ENCODE measurements at regions not wholly inside any gene's neighbourhood (a gene's known extent, or its start where the extent isn't known, plus 50 kb on each side); places are given as distances from the start of the nearest gene placed in this dataset.
"Not testable (repeated sequence)": the region's sequence is repeated elsewhere in the genome, so short reads cannot be mapped to it uniquely, and the experiment has no call there.

- H3K4me3 ChIP-seq: no peak overlapping the region
- DNase-seq (ENCODE audit: low spot score in 2 of 2): no peak
Observed at GRCh38 chr14:100427166-100427565, 104.0 kb downstream of the SLC25A47 start.

GRCh38 chr14:100428727-100429126 lies 105.6 kb downstream of the SLC25A47 start:
- H3K27ac ChIP-seq: no peak overlapping the region
- H3K4me1 ChIP-seq: no peaks in the 10 kb centered on the region
- no peak for DNase-seq (ENCODE audit: low spot score in 2 of 2)
- H3K27me3 ChIP-seq: no peaks in the 10 kb centered on the region
- TF ChIP-seq CTCF (IDR thresholded peaks at IDR 0.05): no peak
- H3K36me3 ChIP-seq: no peaks in the 10 kb centered on the region
- intact Hi-C loops (cut with DNase I): no loop called here
- no peaks in the 10 kb centered on the region for H3K9me3 ChIP-seq
- H3K4me3 ChIP-seq: no peak overlapping the region

More at GRCh38 chr14:100427166-100427565, 104.0 kb downstream of the SLC25A47 start:
- no peaks in the 10 kb centered on the region for H3K9me3 ChIP-seq
- no peak for TF ChIP-seq CTCF (IDR thresholded peaks at IDR 0.05)
- no peaks in the 10 kb centered on the region for H3K36me3 ChIP-seq
- no peaks in the 10 kb centered on the region for H3K27me3 ChIP-seq
- intact Hi-C loops (cut with DNase I): no loop called here
- H3K27ac ChIP-seq: no peak overlapping the region
- no peaks in the 10 kb centered on the region for H3K4me1 ChIP-seq

- intact Hi-C loops (cut with DNase I): no loop called here
- Histone ChIP-seq H3K27ac (no peak overlapping the region), H3K27me3 (no peaks in the 10 kb centered on the region), H3K4me1 (no peaks in the 10 kb centered on the region), H3K36me3 (no peaks in the 10 kb centered on the region), H3K9me3 (no peaks in the 10 kb centered on the region), H3K4me3 (no peak overlapping the region)
- no peak for TF ChIP-seq CTCF (IDR thresholded peaks at IDR 0.05)
- DNase-seq (ENCODE audit: low spot score in 2 of 2): no peak
Observed at GRCh38 chr14:100429537-100429936, 106.4 kb downstream of the SLC25A47 start.

GRCh38 chr14:100430571-100430970 lies 107.4 kb downstream of the SLC25A47 start:
- Histone ChIP-seq H3K36me3 (no peaks in the 10 kb centered on the region), H3K4me1 (no peaks in the 10 kb centered on the region), H3K9me3 (no peaks in the 10 kb centered on the region), H3K4me3 (no peak overlapping the region), H3K27ac (no peak overlapping the region), H3K27me3 (no peaks in the 10 kb centered on the region)
- intact Hi-C loops (cut with DNase I): no loop called here
- no peak for TF ChIP-seq CTCF (IDR thresholded peaks at IDR 0.05)
- DNase-seq (ENCODE audit: low spot score in 2 of 2): no peak

DNA sequence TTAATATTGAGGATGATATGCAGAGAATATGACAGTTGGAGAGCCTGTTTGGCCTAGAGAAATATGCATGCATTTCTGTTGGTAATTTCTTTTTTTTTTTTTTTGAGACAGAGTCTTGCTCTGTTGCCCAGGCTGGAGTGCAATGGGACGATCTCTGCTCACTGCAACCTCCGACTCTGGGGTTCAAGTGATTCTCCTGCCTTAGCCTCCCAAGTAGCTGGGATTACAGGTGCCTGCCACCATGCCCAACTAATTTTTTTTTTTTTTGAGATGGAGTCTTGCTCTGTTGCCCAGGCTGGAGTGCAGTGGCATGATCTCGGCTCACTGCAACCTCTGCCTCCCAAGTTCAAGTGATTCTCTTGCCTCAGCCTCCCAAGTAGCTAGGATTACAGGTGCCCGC lies 108.3 kb downstream of the SLC25A47 start:
- H3K36me3 ChIP-seq; H3K27ac ChIP-seq; H3K27me3 ChIP-seq; DNase-seq (ENCODE audit: low spot score in 2 of 2); H3K9me3 ChIP-seq; H3K4me1 ChIP-seq; H3K4me3 ChIP-seq; intact Hi-C loops (cut with DNase I): not testable (repeated sequence)

DNA sequence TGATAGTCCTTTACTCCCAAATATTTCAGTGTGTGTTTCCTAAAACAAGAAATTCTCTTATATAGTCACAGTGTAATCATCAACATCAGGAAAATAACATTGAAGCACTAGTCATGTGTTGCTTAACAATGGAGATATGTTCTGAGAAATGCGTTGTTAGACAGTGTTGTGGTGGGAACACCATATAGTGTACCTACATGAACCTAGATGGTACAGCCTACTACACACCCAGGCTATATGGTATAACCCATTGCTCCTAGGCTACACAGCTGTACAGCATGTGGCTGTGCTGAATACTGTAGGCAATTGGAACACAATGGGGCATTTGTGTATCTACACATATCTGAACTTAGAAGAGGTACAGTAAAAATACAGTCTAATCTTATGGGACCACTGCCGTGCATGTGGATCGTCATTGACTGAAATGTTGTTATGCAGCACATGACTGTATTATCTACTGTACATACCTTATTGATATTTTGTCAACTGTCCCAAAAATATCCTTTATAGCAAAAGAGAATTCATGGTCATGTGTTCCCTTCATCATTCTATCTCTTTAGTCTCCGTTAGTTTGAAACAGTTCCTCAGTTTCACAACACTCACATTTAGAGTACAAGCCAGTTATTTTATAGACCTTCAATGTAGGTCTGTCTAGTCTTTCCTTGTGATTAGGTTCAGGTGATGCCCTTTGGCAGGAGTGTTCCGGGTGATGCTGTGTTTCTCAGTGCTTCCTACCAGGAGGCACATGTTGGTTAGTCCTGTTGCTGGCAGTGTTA lies 109.7 kb downstream of the SLC25A47 start:
- Histone ChIP-seq H3K27ac (no peak overlapping the region), H3K9me3 (no peaks in the 10 kb centered on the region), H3K4me1 (no peaks in the 10 kb centered on the region), H3K27me3 (no peaks in the 10 kb centered on the region), H3K36me3 (no peaks in the 10 kb centered on the region), H3K4me3 (no peak overlapping the region)
- intact Hi-C loops (cut with DNase I): no loop called here
- no peak for TF ChIP-seq CTCF (IDR thresholded peaks at IDR 0.05)
- DNase-seq (ENCODE audit: low spot score in 2 of 2): no peak
